GM18519 (cell line): ENCODE measurements at regions not wholly inside any gene's neighbourhood (a gene's known extent, or its start where the extent isn't known, plus 50 kb on each side); places are given as distances from the start of the nearest gene placed in this dataset.
"Not testable (repeated sequence)": the region's sequence is repeated elsewhere in the genome, so short reads cannot be mapped to it uniquely, and the experiment has no call there.

Experiments
- ATAC-seq: cut with Tn5 transposase; IDR thresholded peaks from one replicate; pipeline ENCODE4 v1.9.1; 2021; ENCODE audit warnings: mild to moderate bottlenecking, moderate library complexity; ENCODE audit not compliant: unreplicated experiment, low FRiP score

- ATAC-seq: no peak
These were observed 724.0 kb downstream of the GALC start for GRCh38 chr14:87268997-87269396.

DNA sequence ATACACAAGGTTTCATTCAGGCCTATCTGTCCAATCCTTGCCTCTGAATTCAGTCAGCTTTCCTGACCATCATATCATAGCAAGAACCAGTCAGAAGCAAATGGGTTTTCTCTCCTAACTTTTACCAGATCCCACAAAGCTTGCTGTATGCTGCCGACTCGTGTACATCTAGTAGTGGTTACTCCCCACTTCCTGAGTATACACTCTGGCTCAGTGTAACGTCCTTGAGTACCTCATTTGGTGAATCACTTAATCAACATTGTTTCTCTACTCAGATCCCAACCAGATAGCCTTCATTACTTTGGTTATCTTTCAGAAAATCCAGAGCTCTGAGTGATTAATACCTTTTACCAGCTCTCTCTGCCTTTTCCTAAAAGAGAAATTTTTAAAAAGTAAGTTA is 728.2 kb downstream of the GALC start:
- no peak for ATAC-seq

GRCh38 chr14:87264272-87264785 is 728.7 kb downstream of the GALC start:
- ATAC-seq: no peak

DNA sequence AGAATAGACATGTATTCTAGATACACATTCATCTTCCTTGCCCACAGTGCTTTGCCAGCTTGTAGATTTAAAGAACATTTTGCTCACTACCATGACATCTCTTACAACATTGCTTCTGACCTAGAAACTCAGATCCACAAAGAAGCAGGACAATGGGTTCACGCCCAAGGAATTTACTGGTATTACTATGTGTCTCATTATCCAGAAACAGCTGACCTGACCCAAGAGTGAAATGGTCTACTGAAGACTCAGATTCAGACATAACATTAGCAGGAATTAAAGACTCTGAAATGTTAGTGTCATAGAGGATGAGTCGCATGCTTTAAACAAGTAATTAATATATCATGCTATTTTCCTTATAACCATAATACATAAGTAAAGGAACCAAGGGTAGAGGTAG is 731.4 kb downstream of the GALC start:
- ATAC-seq: no peak

- ATAC-seq: no peak
These were observed 732.5 kb downstream of the GALC start for GRCh38 chr14:87260460-87260859.

GRCh38 chr14:87257421-87257820 is 735.6 kb downstream of the GALC start:
- ATAC-seq: no peak

DNA sequence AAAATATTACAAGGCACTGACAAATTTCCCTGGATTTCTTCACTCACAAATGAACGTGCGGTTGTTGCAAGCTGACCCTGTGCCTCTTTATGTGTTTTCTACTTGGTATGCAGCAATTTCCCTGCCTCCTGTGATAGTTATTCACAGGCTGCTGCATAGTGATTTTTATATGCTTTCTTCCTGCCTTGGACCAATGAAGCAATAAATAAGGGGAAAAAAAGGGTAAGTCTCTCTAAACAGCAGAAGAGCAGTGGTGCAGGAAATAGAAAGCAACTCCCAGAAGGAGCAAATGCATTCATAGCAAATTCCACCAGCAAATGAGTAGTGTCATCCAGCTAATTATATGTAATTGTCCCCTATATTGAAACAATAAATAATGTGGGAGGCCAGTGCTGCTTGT is 737.9 kb downstream of the GALC start:
- no peak for ATAC-seq

GRCh38 chr14:87254331-87254874 is 738.6 kb downstream of the GALC start:
- no peak for ATAC-seq

- not testable (repeated sequence) for ATAC-seq
These were observed 739.2 kb downstream of the GALC start for GRCh38 chr14:87253791-87254190.

DNA sequence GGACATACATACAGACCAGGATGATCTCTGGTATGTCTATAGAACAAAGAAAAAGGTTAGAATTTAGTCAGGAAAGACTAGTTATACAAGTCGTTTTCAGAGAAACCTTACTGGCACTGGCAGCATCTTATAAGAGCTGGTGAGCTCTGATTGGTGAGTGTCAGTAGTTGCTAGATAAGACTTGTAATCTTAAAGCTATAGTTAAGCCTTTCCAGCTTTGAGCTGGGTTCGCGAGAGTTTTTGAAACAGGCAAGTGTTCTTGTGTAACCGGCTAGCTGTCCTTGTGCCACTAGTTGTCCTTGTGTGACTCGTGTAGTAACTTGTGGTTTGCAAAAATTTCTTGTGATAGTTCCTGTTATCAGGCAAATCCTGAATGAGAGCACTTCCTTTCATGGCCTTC is 740.9 kb downstream of the GALC start:
- ATAC-seq: no peak

DNA sequence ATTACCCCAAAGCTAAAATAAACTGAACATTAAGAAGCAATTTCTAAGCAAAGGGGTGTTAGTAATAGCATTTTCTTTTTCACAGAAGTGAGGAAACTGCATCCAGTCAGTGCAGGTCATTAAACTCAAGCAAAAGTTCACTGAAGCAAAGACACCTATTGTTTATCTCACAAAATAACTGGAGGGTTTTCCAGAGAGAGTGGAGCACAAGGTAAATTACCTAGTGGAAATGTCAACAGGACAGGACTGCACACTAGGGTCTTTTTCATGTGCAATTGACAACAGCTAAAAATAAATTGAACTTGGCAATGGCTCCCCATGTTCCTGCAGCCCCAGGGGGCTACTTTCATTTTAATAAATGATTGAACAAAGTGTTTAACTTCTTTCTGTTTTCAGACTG is 742.0 kb downstream of the GALC start:
- no peak for ATAC-seq

DNA sequence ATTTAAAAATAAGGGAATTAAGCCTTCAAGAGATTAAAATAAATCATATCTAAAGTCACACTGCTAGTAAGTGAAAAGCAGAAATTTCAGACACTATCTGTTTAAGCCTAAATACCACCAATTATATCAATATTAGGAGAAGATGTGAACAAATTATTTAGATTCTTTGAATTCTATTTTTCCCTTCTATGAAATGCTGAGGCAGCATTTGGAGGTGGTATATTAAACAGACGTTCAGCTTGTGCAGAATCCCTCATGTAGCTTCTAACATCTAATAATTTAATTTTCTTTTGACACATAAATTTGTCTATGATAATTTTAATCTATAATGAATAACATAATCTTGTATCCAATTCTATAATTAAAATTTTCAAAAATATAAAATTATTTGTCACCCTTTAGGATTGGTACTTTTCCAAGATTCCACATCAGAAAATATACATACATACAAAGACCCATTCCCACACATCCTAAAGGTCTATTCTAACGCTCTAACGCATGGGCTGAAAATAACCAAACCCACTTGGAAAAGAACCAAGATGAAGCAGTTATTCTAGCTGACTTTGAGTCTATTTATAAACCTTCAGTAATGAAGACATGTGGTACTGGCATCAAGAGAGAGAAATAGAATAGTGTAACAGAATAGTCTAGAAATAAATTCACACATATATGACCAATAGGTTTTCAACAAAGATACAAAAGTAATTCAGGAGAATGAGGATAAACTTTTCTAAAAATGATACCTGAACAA is 751.8 kb downstream of the GALC start:
- no peak for ATAC-seq

DNA sequence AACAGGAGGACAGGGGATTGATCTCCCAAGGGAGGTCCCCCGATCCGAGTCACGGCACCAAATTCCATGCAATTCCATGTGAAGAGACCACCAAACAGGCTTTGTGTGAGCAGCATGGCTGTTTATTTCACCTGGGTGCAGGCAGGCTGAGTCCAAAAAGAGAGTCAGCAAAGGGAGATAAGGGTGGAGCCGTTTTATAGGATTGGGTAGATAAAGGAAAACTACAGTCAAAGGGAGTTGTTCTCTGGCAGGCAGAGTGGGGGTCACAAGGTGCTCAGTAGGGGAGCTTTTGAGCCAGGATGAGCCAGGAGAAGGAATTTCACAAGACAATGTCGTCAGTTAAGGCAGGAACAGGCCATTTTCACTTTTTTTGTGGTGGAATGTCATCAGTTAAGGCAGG is 752.7 kb downstream of the GALC start:
- not testable (repeated sequence) for ATAC-seq

- no peak for ATAC-seq
These were observed 759.1 kb downstream of the GALC start for GRCh38 chr14:87233806-87234384.

GRCh38 chr14:87233266-87233665 is 759.7 kb downstream of the GALC start:
- no peak for ATAC-seq

GRCh38 chr14:87231336-87232026 is 761.5 kb downstream of the GALC start:
- no peak for ATAC-seq

DNA sequence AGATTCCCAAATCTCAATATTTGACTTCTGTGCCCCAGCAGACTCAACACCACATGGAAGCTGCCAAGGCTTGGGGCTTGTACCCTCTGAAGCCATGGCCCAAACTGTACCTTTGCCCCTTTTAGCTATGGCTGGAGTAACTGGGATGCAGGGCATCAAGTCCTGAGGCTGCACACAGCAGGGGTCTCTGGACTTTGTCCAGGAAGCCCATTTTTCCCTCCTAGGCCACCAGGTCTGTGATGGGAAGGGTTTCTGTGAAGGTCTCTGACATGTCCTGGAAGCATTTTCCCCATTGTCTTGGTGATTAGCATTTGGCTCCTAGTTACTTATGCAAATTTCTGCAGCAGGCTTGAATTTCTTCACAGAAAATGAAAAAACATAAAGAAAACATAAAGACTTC is 762.3 kb downstream of the GALC start:
- ATAC-seq: no peak

DNA sequence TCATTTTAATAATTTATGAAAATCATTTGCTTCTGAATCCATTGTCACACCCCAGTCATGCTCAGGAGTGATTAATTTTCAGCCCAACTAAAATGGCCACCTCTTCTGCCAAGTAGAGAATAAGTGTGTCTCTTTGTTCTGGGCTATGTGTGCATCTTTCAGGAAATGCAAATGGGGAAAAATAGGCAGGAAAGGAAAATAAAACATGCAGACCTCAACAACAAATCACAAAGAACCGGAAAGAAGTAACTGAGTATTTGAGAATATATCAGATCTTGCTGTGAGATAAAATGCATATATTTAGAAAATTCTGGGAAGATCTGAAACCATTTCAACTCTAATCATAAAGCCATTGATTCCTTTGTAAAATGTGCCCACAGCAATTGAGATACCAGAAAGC is 763.9 kb downstream of the GALC start:
- no peak for ATAC-seq

- no peak for ATAC-seq
These were observed 776.0 kb downstream of the GALC start for GRCh38 chr14:87217023-87217422.

- ATAC-seq: no peak
These were observed 778.4 kb downstream of the GALC start for GRCh38 chr14:87214558-87214957.

DNA sequence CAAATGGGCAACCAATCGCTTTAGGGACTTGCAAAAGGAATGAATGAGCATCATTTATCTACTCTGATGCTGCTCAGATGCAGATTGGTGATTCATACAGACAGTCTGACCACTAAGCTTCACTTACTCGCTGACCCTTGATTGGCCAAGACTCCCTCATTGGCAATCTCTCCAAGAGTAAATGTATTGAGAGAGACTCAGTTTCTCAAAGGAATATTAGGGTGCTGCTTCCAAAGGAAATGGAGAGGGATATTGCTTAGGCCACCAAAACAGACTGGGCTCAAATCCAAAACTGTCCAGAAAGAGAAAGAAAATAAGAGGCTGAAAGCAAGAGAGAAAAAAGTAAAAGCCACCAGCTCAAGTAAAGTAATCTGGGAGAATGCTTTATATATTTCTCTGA is 785.2 kb downstream of the GALC start:
- ATAC-seq: no peak
